SK-N-MC (cell line): ENCODE measurements at regions not wholly inside any gene's neighbourhood (a gene's known extent, or its start where the extent isn't known, plus 50 kb on each side); places are given as distances from the start of the nearest gene placed in this dataset.

ENCODE experiments used
- EZH2 ChIP-seq: fragments of 200-600 bp; sonication (generic); IDR thresholded peaks from one replicate; pipeline ENCODE4 v1.6.1; 2017; ENCODE audit warnings: antibody characterized with exemption
- FOXP2 ChIP-seq: optimal IDR thresholded peaks from 2 replicates; pipeline ENCODE3; 2011; ENCODE audit warnings: mild to moderate bottlenecking, moderate library complexity; ENCODE audit not compliant: insufficient read depth; ENCODE audit errors: extremely low read length, control extremely low read depth

- TF ChIP-seq FOXP2 (no peak), EZH2 (no peak)
Observed at GRCh38 chr4:53747401-53747800, 156.1 kb upstream of the LNX1 start.
